NCI-H82 treated with DMSO at 0.1 percent for 48 hours (cell line): ENCODE measurements at regions not wholly inside any gene's neighbourhood (a gene's known extent, or its start where the extent isn't known, plus 50 kb on each side); places are given as distances from the start of the nearest gene placed in this dataset.

Source experiments
- DNase-seq: peaks from one replicate; lab custom pipeline; 2025; ENCODE audit not compliant: unreplicated experiment; lab: John Stamatoyannopoulos, UW

GRCh38 chr6:71585472-71585871 lies 296.9 kb downstream of the OGFRL1 start:
- DNase-seq: no peak

GRCh38 chr6:71588490-71588889 lies 297.9 kb upstream of the RIMS1 start:
- DNase-seq: no peak

DNA sequence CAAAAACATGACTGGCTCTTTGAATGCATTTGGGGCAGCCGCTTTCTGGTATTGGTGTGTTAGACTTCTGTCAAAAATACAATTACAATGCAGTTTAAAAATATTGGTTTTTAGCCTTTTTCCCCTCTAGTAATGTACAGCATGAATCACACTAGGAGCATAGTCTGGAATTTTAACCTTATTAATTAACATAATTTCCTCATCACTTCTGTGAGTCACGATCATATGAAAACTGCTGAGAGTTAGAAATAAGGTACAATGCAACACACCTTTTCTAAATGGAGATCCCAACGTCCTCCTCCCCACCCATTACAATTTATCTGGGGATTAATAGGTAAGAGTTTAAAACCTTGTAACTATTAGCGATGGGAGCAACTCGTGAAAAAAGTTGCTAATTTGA lies 297.1 kb upstream of the RIMS1 start:
- DNase-seq: no peak

GRCh38 chr6:71592643-71593042 lies 293.7 kb upstream of the RIMS1 start:
- DNase-seq: no peak

GRCh38 chr6:71599359-71599758 lies 287.0 kb upstream of the RIMS1 start:
- no peak for DNase-seq

DNA sequence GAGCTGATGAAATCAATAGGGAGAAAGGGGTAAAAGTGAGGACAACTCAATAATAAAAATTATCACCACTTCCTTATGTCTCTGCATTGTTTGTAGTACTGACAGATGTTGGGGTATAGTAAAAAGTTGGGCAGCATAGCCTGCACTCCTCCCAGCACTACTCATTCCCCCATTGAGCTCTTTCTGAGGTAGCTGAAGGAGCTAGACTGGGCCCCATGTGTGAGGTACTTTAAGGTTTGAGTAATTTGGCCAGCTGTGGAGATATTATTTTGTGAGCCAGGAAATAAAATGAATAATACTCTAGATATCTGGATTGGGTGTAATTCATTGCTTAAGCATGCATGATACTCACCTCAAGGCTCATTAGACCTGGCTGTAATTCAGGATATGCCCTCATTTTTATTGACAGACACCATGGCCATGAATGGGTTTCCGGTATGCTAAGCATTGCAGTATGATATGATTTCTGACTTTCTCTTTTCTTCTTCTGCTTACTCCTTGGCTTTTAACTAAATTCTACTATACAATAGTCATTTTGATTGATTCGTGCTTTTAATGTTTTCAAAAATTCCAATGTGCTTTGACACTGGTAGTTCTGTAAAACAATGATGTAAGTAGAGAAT lies 283.9 kb upstream of the RIMS1 start:
- no peak for DNase-seq

DNA sequence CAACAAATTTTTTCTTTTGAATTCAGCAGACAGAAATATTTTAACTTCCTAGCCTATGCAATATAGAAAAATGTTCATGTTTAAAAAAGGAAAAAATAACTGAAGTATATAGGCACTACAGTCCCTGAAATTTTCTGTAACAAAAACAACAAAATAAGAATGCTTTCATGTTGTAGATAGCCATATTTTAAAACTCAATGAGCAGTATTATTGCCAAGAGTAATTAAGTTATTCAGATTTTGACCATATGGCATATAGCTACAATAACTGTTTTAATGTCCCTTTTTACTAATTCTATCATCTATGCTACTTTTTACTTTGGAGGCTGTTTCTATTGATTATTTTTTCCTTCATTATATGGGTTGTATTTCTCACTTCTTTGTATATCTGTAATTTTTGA lies 283.3 kb upstream of the RIMS1 start:
- no peak for DNase-seq

- no peak for DNase-seq
Measured at GRCh38 chr6:71608646-71609045, 277.7 kb upstream of the RIMS1 start.

DNA sequence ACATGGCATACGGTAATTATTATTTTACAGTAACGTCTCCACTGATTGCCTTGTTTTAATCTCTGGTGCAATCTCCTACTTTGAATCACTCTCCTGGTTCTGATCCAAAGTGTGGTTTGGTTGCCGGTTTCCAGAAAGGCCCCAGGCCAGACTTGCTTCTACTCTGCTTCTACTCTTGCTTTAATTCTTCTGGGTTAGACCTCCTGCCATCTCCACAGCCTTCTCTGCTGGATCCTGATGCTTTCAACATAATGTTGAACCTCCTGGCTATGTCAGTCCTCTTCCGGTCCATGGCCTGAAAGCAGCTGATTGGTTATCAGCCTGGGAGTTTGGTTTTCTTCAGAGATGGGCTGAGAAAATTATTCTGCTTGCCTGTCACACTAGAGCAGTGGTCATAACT lies 266.5 kb upstream of the RIMS1 start:
- DNase-seq: no peak

DNA sequence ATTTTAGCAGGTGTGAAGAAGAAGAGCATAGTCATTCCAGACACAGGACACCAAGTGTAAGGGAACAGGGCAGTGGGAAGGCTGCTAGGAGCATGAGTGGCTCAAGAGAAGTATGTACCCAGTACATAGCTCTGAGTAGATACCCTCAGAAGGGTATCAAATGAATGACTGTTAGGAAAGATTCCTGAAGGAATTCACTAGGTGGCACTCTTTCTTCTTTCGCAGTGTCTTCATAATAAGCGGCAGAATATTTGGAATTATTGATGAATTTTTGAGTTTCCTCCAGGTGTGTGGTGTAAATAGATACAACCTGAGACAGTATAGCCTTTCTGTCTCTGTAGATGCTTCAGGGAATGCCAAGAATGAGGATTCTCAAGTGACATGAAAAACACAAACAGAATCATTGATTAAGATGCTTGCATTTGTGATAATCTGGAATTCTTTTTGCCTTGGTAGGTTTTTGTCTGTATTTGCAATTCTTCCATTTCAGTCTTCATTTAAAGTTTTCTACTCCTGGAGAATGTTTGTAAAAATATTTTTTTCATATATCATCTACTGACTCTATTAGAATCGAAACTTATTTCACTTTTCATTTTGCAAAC lies 264.3 kb upstream of the RIMS1 start:
- no peak for DNase-seq

DNA sequence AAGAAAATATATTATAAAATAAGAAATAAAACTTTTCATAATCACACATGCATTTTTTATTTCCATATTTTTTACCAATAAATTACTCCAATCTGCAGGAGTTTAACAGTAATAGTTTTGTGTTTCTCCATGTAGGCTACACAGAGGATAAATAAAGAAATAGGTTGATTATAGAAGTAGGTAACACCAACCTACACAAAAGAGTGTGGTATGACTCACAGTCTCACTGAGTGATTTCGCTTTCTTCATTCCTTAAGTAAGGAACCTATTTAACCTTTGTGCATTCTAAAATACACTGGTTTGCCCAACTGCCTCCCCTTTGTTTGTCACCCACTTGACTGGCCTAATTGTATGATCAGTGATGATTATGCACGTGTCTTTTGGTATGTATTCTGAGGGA lies 244.2 kb upstream of the RIMS1 start:
- no peak for DNase-seq

DNA sequence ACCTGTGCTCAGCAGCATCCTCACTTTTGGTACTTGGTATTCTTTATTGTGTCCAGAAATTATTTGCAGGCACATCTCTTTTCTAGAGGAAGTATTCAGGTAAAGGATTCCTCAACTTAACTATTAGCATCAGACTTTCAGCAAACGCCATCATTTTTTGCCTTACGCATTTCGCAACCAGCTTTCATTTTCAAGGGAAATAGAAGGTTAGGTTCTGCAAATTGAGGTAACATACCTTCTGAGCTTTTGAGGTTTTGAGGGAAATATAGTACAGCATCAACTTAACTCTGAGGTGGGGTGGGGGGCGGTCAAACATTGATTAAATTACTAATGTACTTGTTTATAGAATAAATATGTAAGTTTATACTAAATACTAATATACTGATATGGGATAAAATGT lies 243.6 kb upstream of the RIMS1 start:
- no peak for DNase-seq

- DNase-seq: no peak
Measured at GRCh38 chr6:71645299-71645698, 241.1 kb upstream of the RIMS1 start.

GRCh38 chr6:71649915-71650314 lies 236.4 kb upstream of the RIMS1 start:
- DNase-seq: no peak

- no peak for DNase-seq
Measured at GRCh38 chr6:71651636-71652035, 234.7 kb upstream of the RIMS1 start.

- DNase-seq: no peak
Measured at GRCh38 chr6:71656121-71656520, 230.2 kb upstream of the RIMS1 start.

DNA sequence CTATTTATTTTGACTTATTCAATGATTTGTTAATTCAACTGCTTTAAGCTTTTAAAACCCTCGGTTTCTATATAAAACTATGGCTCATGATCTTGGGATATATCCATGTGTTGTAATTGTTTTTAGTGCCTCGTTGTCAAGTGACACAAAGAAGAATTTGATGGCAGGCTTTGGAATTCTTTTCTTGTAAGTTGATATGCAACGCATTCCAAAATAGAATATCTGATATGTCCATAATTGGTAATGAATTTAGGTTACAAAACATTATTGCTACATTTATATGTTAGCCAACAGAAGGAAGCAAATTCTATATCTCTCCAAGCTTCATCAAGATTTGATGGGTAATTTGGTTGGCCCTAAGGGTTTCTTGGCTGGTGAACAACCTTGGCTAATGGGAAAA lies 220.4 kb upstream of the RIMS1 start:
- DNase-seq: no peak

- DNase-seq: no peak
Measured at GRCh38 chr6:71672876-71673275, 213.5 kb upstream of the RIMS1 start.

DNA sequence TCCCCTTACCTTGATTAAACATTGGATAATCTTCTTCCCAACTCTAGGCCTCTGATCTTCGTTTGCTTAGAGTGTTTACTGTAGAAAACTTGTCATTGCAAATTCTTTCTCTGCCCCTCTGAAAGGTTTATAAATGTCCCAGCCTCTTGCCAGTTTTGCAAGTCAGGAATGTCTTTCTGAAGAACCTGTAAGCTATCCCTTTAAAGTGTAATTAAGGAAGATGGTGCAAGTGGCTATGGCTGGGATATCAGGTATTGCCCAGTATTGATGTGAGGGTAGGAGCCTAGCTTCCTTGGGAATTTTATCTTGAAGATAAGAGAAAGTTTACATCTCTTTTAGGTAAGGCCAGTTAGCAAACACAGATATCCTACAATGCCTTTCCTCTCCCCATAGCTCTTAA lies 211.0 kb upstream of the RIMS1 start:
- no peak for DNase-seq

- DNase-seq: no peak
Measured at GRCh38 chr6:71676298-71676697, 210.1 kb upstream of the RIMS1 start.

DNA sequence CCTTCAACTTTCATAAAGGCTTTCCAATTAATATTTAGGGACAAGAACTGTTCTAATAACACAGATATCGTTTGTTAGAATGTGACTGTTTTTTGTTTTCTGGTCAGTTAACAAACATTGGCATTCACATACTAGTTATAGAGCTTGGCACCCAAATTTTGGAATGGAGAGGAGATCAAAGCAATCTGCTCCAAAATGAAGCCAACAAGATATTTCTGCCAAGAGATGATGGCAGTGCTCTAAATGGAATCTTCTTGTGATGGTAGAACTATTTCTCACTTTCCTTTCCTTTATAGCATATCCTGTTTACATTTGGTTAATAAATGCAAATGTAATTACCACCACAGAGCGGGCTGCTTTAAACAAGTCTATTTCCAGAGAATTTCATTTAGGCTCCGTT lies 208.3 kb upstream of the RIMS1 start:
- DNase-seq: no peak

- DNase-seq: no peak
Measured at GRCh38 chr6:71681234-71681867, 205.0 kb upstream of the RIMS1 start.
